HG03354 (cell line): ENCODE measurements at regions not wholly inside any gene's neighbourhood (a gene's known extent, or its start where the extent isn't known, plus 50 kb on each side); places are given as distances from the start of the nearest gene placed in this dataset.

Experiments
- ATAC-seq: cut with Tn5 transposase; IDR thresholded peaks from one replicate; pipeline ENCODE4 v1.9.1; 2021; ENCODE audit warnings: mild to moderate bottlenecking; ENCODE audit not compliant: unreplicated experiment, poor library complexity, severe bottlenecking

GRCh38 chr14:51498411-51499227 lies 153.1 kb upstream of the FRMD6 start:
- no peak for ATAC-seq

DNA sequence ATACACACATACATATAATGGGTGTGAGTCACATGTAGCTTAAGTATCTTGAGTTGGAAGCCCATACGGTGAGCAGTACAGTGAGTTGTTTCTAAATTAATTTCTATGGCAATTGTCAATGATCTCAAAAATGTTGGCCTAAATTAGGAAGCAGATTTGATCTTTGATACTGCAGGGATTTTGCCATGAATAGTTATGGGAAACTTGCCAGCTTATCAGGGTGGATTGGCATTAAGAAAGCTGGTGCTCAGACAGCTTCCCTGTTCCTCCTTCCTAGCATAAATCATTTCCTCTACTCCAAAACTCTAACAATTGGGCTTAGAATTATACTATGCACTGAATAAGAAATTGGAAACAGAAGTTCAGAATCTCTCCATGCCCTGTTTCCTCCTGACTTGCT lies 150.9 kb upstream of the FRMD6 start:
- no peak for ATAC-seq

DNA sequence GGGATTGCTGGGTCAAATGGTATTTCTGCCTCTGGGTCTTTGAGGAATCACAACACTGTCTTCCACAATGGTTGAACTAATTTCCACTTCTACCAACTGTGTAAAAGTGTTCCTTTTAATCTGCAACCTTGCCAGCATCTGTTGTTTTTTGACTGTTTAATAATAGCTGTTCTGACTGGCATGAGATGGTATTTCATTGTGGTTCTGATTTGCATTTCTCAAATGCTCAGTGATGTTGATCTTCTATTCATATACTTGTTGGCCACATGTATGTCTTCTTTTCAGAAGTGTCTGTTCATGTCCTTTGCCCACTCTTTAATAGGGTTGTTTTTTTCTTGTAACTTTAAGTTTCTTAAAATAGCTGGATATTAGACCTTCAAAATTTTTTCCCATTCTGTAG lies 150.0 kb upstream of the FRMD6 start:
- ATAC-seq = no peak

GRCh38 chr14:51504669-51505068 lies 147.0 kb upstream of the FRMD6 start:
- ATAC-seq = no peak

DNA sequence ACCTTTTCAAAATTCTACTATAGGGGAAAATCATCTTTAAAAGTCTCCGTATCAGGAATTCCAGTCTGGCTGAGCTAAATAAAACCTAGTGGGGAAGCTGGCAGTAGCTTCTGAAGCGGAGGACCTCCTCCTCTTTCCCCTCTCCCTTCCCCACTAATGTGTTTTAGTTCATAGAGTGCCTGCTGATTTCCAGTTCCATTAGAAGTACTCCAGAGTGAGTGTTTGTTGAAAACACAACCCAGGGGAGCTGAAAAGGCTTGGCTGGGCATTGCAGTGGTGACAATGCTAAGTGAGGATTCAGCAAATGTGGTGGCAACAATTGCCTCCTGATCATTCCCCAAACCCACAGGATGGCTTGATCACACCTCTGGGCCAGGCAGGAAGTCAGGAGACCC lies 144.2 kb upstream of the FRMD6 start:
- no peak for ATAC-seq

DNA sequence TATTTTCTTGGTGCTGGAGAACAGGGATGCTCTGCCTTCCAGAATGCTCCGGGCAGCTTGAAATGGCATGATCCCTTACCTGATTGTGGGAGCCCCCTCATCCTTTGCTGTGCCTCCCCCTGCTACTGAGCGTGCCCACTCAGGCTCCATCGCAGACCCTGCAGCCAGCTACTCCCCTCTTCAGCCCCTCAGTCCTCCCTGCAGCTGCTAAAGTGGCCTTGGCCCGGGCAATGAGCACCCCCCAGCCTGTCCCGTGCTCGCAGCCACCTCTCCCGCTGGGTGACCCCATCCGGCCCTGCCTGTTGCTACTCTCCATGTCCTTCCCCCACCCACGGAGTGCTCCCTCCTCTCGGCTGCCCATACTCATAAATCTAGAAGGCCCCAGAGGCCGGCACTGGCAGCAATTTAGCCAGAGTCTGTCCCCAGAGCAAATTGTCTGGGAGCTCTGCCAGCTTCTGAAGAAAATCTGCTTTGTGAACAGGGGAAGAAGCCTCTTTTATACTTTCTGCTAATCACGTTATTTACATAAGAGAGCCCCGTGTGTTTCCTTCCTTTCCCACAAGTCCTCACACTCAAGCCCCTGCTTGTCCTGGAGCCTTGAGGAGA lies 143.7 kb upstream of the FRMD6 start:
- no peak for ATAC-seq

- no peak for ATAC-seq
Measured at GRCh38 chr14:51511265-51511664, 140.4 kb upstream of the FRMD6 start.

GRCh38 chr14:51512316-51512715 lies 139.4 kb upstream of the FRMD6 start:
- ATAC-seq = no peak

DNA sequence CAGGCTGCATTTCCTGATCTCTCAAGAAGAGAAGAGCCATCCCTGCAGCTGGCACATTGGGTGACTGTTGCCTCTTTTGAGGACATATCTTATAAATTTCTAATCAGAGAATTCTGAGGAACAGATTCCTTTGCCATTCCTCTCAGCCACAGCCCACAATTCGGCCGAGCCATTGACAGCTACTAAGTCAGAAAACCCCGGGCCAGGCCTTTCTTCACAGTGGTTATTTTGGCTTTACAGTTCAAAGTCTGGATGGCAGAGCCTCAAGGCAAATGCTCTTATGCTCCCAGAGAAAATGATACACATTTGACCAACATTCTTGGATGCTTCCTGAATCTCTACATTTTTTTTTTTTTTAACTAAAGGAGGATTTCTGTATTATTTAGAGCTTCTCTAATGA lies 138.4 kb upstream of the FRMD6 start:
- ATAC-seq = no peak

GRCh38 chr14:51513933-51514332 lies 137.8 kb upstream of the FRMD6 start:
- no peak for ATAC-seq

DNA sequence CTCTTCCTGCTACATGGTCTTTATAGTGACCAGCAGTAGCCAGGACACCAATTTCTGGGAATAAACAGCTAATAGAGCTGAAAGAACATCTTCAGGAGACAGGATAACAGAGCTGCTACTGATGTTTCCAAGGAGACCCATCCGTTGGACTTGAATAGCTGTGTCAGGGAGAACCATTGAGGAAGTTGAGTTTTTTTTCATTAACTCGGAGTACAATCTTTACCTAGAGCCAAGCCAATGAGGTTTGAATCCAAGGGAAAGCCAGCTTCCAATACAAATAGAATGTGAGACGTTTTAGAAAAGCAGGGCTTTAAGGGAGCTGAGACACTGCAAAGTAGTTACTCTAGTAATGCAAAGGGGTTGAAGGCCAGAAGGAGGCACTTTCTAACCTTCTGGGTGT lies 136.1 kb upstream of the FRMD6 start:
- ATAC-seq = no peak

- ATAC-seq = no peak
Measured at GRCh38 chr14:51516706-51517395, 134.9 kb upstream of the FRMD6 start.

DNA sequence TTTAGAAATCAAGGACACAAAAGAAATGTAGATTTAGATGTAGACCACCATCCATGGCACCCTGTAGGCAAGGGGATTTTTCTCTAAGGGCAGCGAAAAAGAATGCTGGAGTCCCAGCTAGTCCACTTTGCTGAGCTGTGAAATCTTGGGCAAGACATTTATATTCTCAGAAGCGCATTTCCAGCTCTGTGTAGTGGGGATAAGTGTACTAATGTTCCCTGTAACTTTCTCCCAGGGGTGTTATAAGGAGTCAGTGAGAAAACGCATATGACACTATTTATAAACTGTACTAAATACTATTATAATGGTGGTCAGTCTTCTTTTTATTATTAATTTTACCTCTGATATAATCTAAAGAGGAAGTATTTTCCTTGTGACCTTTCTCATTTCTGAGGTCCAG lies 133.4 kb upstream of the FRMD6 start:
- ATAC-seq = no peak

DNA sequence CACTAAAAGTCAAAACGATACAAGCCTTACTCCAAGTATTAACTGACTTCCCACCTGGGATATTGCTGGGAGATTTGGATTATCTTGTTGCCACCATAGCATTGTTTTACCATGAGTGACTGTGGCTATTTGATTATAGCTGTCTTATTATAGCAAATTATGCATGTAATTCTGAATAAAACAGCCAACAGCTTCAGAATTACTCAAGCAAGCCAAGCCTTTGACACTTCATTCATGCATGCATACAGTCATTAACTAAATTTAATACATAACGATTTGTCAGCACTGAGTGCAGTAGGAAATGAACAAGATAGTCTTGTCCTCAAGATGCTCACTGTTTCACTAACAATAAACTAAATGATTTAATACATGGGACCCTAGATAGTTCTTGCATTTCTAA lies 133.0 kb upstream of the FRMD6 start:
- ATAC-seq = no peak

DNA sequence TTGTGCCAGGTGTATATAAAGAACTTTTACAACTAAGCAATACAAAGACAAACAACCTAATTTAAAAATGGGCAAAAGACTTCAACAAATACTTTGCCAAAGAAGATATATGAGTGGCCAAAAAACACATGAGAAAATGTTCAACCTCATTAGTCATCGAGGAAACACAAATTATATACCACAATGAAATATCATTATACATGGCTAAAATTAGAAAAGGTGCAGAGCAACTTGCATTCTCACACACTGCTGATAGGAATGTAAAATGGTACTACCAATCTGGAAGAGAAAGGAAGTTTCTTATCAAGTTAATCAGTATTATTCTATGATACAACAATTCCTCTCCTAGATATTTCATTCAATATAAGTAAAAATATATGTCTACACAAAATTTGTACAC lies 131.6 kb upstream of the FRMD6 start:
- ATAC-seq = no peak

DNA sequence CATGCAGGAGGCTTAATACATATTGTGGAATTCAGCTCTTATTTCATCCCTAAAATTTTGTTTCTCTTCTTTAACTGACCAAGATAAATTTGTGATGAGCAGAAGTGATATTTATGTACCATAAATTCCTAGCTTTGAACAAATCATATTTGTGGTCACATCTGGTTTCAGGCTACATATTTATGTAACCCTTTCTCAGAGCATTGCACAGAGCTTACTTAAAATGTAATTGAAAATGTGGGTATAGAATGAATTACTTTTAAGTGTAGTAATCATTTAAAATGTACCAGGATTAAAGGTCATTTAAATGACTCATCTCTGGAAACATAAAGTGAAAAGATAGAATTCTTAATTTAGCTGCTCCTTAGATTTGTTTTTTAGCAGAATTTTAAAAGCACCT lies 129.9 kb upstream of the FRMD6 start:
- no peak for ATAC-seq

DNA sequence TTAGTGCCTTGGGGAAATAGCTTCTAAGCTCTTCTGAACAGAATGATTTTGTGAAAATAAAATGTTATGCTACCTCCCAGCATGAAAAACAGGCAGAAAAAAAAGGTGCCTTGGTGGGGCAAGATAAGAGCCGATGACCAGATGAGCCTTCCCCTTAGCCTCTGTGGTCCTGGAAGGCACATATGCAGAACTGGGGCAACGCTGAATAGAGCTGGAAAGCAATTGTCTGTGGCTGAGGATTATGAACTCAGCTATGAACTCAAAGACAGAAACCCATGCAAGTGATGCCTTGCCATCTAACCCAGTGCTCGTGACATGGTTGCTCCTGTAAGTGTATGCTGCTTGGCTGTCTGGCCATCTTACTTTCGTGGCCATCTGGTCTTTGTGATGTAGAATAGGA lies 128.5 kb upstream of the FRMD6 start:
- ATAC-seq = no peak

GRCh38 chr14:51525739-51526138 lies 126.0 kb upstream of the FRMD6 start:
- ATAC-seq = no peak

- no peak for ATAC-seq
Measured at GRCh38 chr14:51527073-51527472, 124.6 kb upstream of the FRMD6 start.

- ATAC-seq = no peak
Measured at GRCh38 chr14:51529736-51530135, 122.0 kb upstream of the FRMD6 start.

GRCh38 chr14:51533160-51533559 lies 118.5 kb upstream of the FRMD6 start:
- ATAC-seq = no peak
